NCI-H2107 (cell line): ENCODE measurements at regions not wholly inside any gene's neighbourhood (a gene's known extent, or its start where the extent isn't known, plus 50 kb on each side); places are given as distances from the start of the nearest gene placed in this dataset.
"Not testable (repeated sequence)": the region's sequence is repeated elsewhere in the genome, so short reads cannot be mapped to it uniquely, and the experiment has no call there.

Experiments
- DNase-seq: peaks from one replicate; lab custom pipeline; 2025; lab: John Stamatoyannopoulos, UW

GRCh38 chrX:25141684-25142083, 125.9 kb upstream of the ARX start:
- no peak for DNase-seq

- DNase-seq = no peak
Measured at GRCh38 chrX:25131055-25131454, 115.3 kb upstream of the ARX start.

- DNase-seq = no peak
Measured at GRCh38 chrX:25130619-25131018, 114.9 kb upstream of the ARX start.

- no peak for DNase-seq
Measured at GRCh38 chrX:25125483-25125882, 109.7 kb upstream of the ARX start.

GRCh38 chrX:25124391-25124790, 108.6 kb upstream of the ARX start:
- DNase-seq = no peak

- DNase-seq = no peak
Measured at GRCh38 chrX:25112156-25112555, 96.4 kb upstream of the ARX start.

- no peak for DNase-seq
Measured at GRCh38 chrX:25108481-25108880, 92.7 kb upstream of the ARX start.

GRCh38 chrX:25105221-25105620, 89.5 kb upstream of the ARX start:
- DNase-seq = no peak

GRCh38 chrX:25096522-25097045, 80.8 kb upstream of the ARX start:
- DNase-seq = no peak

- not testable (repeated sequence) for DNase-seq
Measured at GRCh38 chrX:25091152-25091551, 75.4 kb upstream of the ARX start.

GRCh38 chrX:25084446-25084845, 68.7 kb upstream of the ARX start:
- DNase-seq = no peak

GRCh38 chrX:25083661-25084060, 67.9 kb upstream of the ARX start:
- DNase-seq = no peak

GRCh38 chrX:25079020-25079419, 63.3 kb upstream of the ARX start:
- no peak for DNase-seq

- no peak for DNase-seq
Measured at GRCh38 chrX:25076941-25077500, 61.3 kb upstream of the ARX start.

- DNase-seq = no peak
Measured at GRCh38 chrX:25072247-25072646, 56.5 kb upstream of the ARX start.

GRCh38 chrX:25070038-25070437, 54.3 kb upstream of the ARX start:
- no peak for DNase-seq

- DNase-seq = no peak
Measured at GRCh38 chrX:25069209-25069608, 53.4 kb upstream of the ARX start.

GRCh38 chrX:25068340-25068739, 52.6 kb upstream of the ARX start:
- DNase-seq = no peak

GRCh38 chrX:25067271-25068172, 51.8 kb upstream of the ARX start:
- no peak for DNase-seq

- DNase-seq = no peak
Measured at GRCh38 chrX:25066131-25066530, 50.4 kb upstream of the ARX start.
